OCI-LY3 (cell line): ENCODE measurements at regions not wholly inside any gene's neighbourhood (a gene's known extent, or its start where the extent isn't known, plus 50 kb on each side); places are given as distances from the start of the nearest gene placed in this dataset.

Source experiments
- EZH2phosphoT487 ChIP-seq: fragments of 200-600 bp; shearing (Covaris generic); IDR thresholded peaks from 2 replicates; pipeline ENCODE4 v1.6.1; 2018; ENCODE audit warnings: antibody characterized with exemption, mixed run types, low read depth
- TF ChIP-seq, protein P1 (sequence below): fragments of 200-600, 300-600 bp; sonication (generic); IDR thresholded peaks from 2 replicates; pipeline ENCODE4 v1.5.1; 2014; ENCODE audit warnings: antibody characterized with exemption, low read length, low read depth

DNA sequence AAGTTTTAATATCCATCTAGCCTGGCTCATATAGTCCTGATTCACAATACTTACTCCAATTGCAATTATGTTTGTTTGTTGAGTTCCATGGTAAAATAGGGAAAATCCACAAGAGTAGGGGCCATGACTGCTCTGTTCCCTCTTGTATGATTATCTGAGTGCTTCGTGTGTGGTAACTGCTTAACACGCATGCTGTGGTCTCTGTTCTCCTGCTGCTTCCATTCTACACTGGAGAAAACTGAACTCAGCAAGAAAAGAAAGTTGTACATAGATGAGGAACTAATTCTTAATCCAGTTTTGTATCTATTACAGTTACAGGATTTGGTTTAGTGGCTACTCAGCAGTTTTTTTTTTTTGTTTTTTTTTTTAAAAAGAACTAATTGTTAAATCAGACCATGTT is 223.0 kb upstream of the SATB1 start:
- TF ChIP-seq, protein P1, sequence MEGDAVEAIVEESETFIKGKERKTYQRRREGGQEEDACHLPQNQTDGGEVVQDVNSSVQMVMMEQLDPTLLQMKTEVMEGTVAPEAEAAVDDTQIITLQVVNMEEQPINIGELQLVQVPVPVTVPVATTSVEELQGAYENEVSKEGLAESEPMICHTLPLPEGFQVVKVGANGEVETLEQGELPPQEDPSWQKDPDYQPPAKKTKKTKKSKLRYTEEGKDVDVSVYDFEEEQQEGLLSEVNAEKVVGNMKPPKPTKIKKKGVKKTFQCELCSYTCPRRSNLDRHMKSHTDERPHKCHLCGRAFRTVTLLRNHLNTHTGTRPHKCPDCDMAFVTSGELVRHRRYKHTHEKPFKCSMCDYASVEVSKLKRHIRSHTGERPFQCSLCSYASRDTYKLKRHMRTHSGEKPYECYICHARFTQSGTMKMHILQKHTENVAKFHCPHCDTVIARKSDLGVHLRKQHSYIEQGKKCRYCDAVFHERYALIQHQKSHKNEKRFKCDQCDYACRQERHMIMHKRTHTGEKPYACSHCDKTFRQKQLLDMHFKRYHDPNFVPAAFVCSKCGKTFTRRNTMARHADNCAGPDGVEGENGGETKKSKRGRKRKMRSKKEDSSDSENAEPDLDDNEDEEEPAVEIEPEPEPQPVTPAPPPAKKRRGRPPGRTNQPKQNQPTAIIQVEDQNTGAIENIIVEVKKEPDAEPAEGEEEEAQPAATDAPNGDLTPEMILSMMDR, result no peak
- TF ChIP-seq EZH2phosphoT487, result no peak
